ENCODE measurements at regions not wholly inside any gene's neighbourhood (a gene's known extent, or its start where the extent isn't known, plus 50 kb on each side); places are given as distances from the start of the nearest gene placed in this dataset.
A peak's percentile ranks its signal among the peaks of the same experiment; 100 is the strongest.

DNA sequence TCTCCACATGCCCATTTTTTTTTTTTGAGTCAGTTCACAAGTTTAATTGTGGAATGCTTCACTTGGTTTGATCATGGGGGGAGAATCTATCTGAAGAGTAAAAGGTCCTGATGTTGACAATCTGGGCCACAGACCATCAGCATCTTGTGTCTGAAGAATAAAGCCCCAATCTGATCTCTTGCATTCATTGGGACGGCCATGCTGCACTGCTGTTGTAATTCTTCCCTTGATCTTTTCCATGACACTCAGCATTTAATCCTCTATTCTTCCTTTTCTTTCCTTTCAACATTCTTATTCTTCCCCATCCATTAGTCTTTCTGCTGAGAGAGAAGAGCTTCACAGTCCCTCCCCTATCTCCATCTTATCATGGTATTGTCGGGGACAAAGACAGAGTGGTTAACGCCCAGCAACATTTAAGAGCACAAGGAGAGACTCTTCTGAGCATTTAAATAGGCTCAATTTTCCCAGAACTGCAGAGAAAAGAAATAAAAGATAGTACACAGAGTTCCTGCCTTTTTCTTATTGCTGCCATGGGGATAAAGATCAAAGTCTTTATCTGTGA is 1157.3 kb downstream of the SORCS3 start:
- no peaks in the 10 kb centered on the region for H3F3A ChIP-seq (ENCODE audit: insufficient read depth)
- H3K4me3 ChIP-seq (ENCODE audit: insufficient read depth, low read length, poor library complexity, severe bottlenecking) = no peak overlapping the region
- H3K27me3 ChIP-seq (ENCODE audit: low read length) = no peaks in the 10 kb centered on the region
- H2AFZ ChIP-seq (ENCODE audit: low read depth, low read length, severe bottlenecking) = no peak overlapping the region
- no peak overlapping the region for H3K27ac ChIP-seq (ENCODE audit: low read depth, low read length)
- H3K9me3 ChIP-seq (ENCODE audit: insufficient read depth, low read length) = no peaks in the 10 kb centered on the region
- no peak overlapping the region for H3K4me2 ChIP-seq (ENCODE audit: low read depth, low read length, poor library complexity, severe bottlenecking)
- no peaks in the 10 kb centered on the region for H3K79me2 ChIP-seq (ENCODE audit: insufficient read depth, low read length)
- H4K20me1 ChIP-seq (ENCODE audit: low read depth, low read length) = no peaks in the 10 kb centered on the region
- TF ChIP-seq EZH2phosphoT487 (conservative IDR thresholded peaks at IDR 0.05; ENCODE audit: low read length) = no peak
- TF ChIP-seq, protein P1, sequence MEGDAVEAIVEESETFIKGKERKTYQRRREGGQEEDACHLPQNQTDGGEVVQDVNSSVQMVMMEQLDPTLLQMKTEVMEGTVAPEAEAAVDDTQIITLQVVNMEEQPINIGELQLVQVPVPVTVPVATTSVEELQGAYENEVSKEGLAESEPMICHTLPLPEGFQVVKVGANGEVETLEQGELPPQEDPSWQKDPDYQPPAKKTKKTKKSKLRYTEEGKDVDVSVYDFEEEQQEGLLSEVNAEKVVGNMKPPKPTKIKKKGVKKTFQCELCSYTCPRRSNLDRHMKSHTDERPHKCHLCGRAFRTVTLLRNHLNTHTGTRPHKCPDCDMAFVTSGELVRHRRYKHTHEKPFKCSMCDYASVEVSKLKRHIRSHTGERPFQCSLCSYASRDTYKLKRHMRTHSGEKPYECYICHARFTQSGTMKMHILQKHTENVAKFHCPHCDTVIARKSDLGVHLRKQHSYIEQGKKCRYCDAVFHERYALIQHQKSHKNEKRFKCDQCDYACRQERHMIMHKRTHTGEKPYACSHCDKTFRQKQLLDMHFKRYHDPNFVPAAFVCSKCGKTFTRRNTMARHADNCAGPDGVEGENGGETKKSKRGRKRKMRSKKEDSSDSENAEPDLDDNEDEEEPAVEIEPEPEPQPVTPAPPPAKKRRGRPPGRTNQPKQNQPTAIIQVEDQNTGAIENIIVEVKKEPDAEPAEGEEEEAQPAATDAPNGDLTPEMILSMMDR (IDR thresholded peaks at IDR 0.05; ENCODE audit: insufficient read depth, low read length, poor library complexity, severe bottlenecking) = no peak
- H3K9me2 ChIP-seq (replicated peaks; ENCODE audit: insufficient read depth, low read length) = no peaks in the 10 kb centered on the region
- H3K36me3 ChIP-seq (ENCODE audit: low read length) = no peaks in the 10 kb centered on the region
- no peak overlapping the region for H3K9ac ChIP-seq (ENCODE audit: low read length)

DNA sequence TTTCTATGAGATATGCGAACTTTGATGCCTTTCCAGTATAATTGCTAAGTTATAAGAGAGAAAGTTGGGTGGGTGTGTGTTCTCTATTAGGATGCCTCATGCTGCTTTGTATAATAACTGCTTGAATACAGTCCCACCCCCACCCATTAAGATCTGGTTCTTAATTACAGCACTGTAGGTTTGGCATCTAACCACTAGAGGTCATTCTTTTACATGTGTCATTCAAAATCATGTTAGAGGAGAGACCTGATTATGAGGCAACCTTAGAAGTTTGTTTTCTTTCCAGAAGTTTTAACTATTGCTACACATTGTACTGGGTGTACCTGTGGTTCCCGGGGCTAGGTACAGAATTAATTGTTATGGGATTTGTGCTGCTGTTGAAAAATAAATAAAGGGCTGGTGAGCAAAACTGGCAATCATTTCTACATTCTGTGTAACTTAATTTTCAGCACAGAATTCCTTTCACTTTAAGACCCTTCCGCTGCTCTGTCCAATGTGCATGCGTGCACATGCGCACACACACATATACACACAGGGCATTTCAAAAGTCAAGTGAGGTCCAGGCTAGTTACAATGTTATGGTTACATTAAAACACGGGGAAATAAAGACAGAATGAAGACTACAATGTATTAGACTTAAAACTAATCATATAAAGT is 1156.3 kb downstream of the SORCS3 start:
- H3K27ac ChIP-seq (ENCODE audit: low read depth, low read length) = no peak overlapping the region
- no peaks in the 10 kb centered on the region for H3F3A ChIP-seq (ENCODE audit: insufficient read depth)
- no peaks in the 10 kb centered on the region for H4K20me1 ChIP-seq (ENCODE audit: low read depth, low read length)
- no peak for TF ChIP-seq EZH2phosphoT487 (conservative IDR thresholded peaks at IDR 0.05; ENCODE audit: low read length)
- TF ChIP-seq, protein P1 (IDR thresholded peaks at IDR 0.05; ENCODE audit: insufficient read depth, low read length, poor library complexity, severe bottlenecking) = peak; percentile 34
- no peaks in the 10 kb centered on the region for H3K79me2 ChIP-seq (ENCODE audit: insufficient read depth, low read length)
- H3K4me3 ChIP-seq (ENCODE audit: insufficient read depth, low read length, poor library complexity, severe bottlenecking) = no peak overlapping the region
- no peaks in the 10 kb centered on the region for H3K27me3 ChIP-seq (ENCODE audit: low read length)
- H3K9me2 ChIP-seq (replicated peaks; ENCODE audit: insufficient read depth, low read length) = no peaks in the 10 kb centered on the region
- no peaks in the 10 kb centered on the region for H3K9me3 ChIP-seq (ENCODE audit: insufficient read depth, low read length)
- H3K9ac ChIP-seq (ENCODE audit: low read length) = no peak overlapping the region
- H3K4me2 ChIP-seq (ENCODE audit: low read depth, low read length, poor library complexity, severe bottlenecking) = no peak overlapping the region
- H2AFZ ChIP-seq (ENCODE audit: low read depth, low read length, severe bottlenecking) = no peak overlapping the region
- no peaks in the 10 kb centered on the region for H3K36me3 ChIP-seq (ENCODE audit: low read length)

DNA sequence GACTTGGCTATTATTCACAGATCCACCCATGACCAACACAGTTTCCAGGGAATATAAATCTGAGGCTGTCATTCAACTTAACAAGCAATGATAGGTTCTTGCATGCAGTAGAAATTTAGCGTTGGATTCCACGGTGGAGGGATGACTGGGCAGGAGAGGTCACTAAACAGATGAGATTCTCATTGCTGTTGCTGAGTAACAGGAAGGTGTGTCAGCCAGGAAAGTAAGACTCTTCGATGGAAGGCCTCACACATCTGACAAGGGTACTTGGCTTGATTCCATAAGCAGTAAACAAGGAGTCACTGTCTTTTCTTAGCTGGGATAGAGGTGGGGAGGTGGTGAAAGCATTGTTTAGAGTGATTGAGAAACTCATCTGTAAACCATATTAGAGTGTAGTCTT is 1152.0 kb downstream of the SORCS3 start:
- H3K27ac ChIP-seq (ENCODE audit: low read depth, low read length) = no peak overlapping the region
- no peaks in the 10 kb centered on the region for H3K9me2 ChIP-seq (replicated peaks; ENCODE audit: insufficient read depth, low read length)
- H3K4me2 ChIP-seq (ENCODE audit: low read depth, low read length, poor library complexity, severe bottlenecking) = no peak overlapping the region
- H4K20me1 ChIP-seq (ENCODE audit: low read depth, low read length) = no peaks in the 10 kb centered on the region
- H3F3A ChIP-seq (ENCODE audit: insufficient read depth) = no peaks in the 10 kb centered on the region
- no peak overlapping the region for H2AFZ ChIP-seq (ENCODE audit: low read depth, low read length, severe bottlenecking)
- H3K9ac ChIP-seq (ENCODE audit: low read length) = no peak overlapping the region
- H3K9me3 ChIP-seq (ENCODE audit: insufficient read depth, low read length) = no peaks in the 10 kb centered on the region
- no peaks in the 10 kb centered on the region for H3K27me3 ChIP-seq (ENCODE audit: low read length)
- TF ChIP-seq, protein P1 (IDR thresholded peaks at IDR 0.05; ENCODE audit: insufficient read depth, low read length, poor library complexity, severe bottlenecking) = no peak
- no peak for TF ChIP-seq EZH2phosphoT487 (conservative IDR thresholded peaks at IDR 0.05; ENCODE audit: low read length)
- no peaks in the 10 kb centered on the region for H3K79me2 ChIP-seq (ENCODE audit: insufficient read depth, low read length)
- H3K36me3 ChIP-seq (ENCODE audit: low read length) = no peaks in the 10 kb centered on the region
- no peak overlapping the region for H3K4me3 ChIP-seq (ENCODE audit: insufficient read depth, low read length, poor library complexity, severe bottlenecking)
